NCI-H1694 (cell line): ENCODE measurements at regions not wholly inside any gene's neighbourhood (a gene's known extent, or its start where the extent isn't known, plus 50 kb on each side); places are given as distances from the start of the nearest gene placed in this dataset.
A peak's percentile ranks its signal among the peaks of the same experiment; 100 is the strongest.
"Not testable (repeated sequence)": the region's sequence is repeated elsewhere in the genome, so short reads cannot be mapped to it uniquely, and the experiment has no call there.

Experiments
- DNase-seq: peaks from one replicate; lab custom pipeline; 2025; lab: John Stamatoyannopoulos, UW

- no peak for DNase-seq
These were observed 98.0 kb upstream of the FAM174B start for GRCh38 chr15:92753591-92753990.

- DNase-seq: no peak
These were observed 107.9 kb upstream of the FAM174B start for GRCh38 chr15:92763459-92763858.

DNA sequence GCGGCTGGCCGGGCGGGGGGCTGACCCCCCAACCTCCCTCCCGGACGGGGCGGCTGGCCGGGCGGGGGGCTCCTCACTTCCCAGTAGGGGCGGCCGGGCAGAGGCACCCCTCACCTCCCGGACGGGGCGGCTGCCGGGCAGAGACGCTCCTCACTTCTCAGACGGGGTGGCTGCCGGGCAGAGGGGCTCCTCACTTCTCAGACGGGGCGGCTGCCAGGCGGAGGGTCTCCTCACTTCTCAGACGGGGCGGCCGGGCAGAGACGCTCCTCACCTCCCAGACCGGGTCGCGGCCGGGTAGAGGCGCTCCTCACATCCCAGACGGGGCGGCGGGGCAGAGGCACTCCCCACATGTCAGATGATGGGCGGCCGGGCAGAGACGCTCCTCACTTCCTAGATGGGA lies 112.6 kb upstream of the FAM174B start:
- DNase-seq: not testable (repeated sequence)

DNA sequence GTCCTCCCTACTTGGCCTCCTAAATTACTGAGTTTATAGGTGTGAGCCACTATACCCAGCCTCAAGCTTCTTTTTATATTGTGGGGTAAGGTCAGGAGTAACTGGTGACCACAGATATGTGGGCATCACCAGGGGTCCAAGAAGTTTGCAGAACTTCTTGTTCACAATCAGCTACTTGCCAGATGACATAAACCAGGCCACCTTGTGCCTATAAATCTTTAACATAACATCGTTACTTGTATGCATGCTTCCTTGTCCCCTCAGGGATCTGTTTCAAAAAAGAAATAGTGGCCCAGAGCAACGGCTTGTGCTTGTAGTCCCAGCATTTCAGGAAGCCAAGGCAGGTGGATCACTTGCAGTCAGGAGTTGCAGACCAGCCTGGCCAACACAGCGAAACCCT lies 115.1 kb upstream of the FAM174B start:
- no peak for DNase-seq

GRCh38 chr15:92772061-92772460 lies 116.5 kb upstream of the FAM174B start:
- no peak for DNase-seq

DNA sequence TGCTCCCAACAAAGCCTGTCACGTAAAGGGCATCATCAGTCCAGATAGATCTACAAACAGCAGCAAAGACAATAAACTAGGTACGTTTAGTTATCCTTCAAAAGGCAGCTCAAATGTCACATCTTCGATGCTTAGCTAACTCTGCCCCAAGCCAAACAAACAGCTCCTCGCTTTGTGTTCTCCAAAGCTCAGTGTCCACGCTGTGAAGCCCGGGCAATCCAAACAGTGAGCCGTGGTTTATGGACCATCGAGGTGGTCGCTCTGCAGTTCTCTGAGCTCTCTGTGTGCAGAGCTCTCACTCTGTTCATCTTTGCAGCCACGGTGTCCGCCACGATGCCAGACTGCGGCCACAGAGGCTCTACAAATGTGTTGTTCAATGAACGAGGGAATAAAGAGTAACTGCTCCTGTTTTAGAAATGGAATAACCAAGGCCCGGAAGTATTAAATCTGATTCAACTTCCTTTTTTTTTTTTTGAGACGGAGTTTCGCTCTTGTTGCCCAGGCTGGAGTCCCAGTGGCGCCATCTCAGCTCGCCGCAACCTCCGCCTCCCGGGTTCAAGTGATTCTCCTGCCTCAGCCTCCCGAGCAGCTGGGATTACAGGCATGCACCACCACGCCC lies 117.2 kb upstream of the FAM174B start:
- no peak for DNase-seq

GRCh38 chr15:92773340-92773739 lies 117.8 kb upstream of the FAM174B start:
- DNase-seq: no peak

GRCh38 chr15:92779874-92780273 lies 120.2 kb upstream of the CHD2 start:
- DNase-seq: no peak

- DNase-seq: peak; percentile 90
These were observed 119.3 kb upstream of the CHD2 start for GRCh38 chr15:92780843-92781242.

GRCh38 chr15:92781925-92782453 lies 118.1 kb upstream of the CHD2 start:
- DNase-seq: no peak

DNA sequence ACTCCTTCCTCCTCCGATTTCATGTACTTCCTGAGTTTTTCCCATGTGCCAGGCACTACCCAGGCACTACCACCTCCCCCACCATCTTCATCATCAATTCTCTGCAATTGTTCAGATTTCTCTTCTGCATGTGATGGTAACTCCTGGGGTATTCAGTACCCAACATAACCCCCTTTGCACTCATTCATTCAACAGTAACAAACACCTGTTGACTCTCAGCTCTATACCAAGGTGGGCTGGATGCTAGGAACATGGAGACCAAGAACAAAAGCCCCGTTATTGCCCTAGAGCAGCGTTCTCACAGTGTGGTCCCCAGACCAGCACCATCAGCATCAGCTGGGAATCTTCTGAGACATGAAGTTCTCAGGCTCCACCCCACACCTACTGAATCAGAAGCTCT lies 113.0 kb upstream of the CHD2 start:
- no peak for DNase-seq

- no peak for DNase-seq
These were observed 111.9 kb upstream of the CHD2 start for GRCh38 chr15:92788196-92788595.

DNA sequence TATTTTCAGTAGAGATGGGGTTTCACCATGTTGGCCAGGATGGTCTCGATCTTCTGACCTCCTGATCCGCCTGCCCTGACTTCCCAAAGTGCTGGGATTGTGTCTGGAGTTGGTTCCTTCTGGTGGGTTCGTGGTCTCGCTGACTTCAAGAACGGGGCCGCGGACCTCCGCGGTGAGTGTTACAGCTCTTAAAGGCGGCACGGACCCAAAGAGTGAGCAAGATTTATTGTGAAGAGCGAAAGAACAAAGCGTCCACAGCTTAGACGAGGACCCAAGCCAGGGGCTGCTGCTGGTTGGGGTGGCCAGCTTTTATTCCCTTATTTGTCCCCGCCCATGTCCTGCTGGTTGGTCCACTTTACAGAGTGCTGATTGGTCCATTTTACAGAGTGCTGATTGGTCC lies 111.3 kb upstream of the CHD2 start:
- not testable (repeated sequence) for DNase-seq

- no peak for DNase-seq
These were observed 103.9 kb upstream of the CHD2 start for GRCh38 chr15:92796161-92796611.

GRCh38 chr15:92797168-92798052 lies 102.7 kb upstream of the CHD2 start:
- peak; percentile 91 for DNase-seq

- DNase-seq: no peak
These were observed 100.1 kb upstream of the CHD2 start for GRCh38 chr15:92800013-92800412.

DNA sequence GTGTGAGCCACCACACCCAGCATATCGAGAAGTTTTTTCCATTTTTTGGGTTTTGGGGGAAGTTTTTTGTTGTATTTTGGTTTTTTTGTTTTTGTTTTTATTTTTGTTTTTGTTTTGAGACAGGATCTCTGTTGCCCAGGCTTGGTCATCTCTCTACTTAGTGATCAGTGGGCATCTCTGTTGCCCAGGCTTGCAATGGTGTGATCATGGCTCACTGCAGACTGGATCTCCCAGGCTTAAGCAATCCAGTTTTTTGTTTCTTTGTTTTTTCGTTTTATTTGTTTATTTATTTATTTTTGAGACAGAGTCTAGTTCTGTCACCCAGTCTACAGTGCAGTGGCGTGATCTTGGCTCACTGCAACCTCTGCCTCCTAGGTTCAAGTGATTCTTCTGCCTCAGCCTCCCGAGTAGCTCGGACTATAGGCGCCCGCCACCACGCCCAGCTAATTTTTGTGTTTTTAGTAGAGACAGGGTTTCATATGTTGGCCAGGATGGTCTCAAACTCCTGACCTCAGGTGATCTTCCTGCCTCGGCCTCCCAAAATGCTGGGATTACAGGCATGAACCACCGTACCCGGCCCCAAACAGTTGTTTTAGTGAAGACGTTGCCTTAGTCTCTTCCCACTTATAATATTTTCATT lies 99.6 kb upstream of the CHD2 start:
- DNase-seq: not testable (repeated sequence)

DNA sequence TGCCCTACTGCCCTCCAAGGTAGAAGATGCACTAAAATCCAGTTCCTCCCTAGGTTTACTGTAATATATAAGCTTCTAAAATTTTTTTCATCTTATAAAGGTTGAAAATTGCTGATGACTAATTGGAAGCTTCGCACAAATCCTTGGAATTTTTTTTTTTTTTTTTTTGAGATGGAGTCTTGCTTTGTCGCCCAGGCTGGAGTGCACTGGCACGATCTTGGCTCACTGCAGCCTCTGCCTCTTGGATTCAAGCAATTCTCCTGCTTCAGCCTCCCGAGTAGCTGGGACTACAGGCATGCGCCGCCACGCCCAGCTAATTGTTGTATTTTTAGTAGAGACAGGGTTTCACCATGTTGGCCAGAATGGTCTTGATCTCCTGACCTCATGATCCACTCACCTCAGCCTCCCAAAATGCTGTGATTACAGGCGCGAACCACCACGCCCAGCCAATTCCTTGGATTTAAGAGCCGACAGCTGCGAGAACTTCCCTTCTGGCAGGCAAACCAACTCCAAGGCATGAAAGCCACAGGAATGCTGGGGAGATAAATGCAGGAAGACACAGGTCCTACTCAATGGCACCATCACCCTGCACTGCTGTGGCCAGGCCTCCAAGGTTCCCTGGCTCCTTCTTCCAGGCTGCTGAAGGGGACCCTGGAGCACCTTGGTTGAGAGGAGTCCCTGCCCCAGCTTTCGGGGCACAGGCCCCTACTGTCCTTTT lies 98.9 kb upstream of the CHD2 start:
- DNase-seq: not testable (repeated sequence)

GRCh38 chr15:92801774-92802464 lies 98.2 kb upstream of the CHD2 start:
- DNase-seq: no peak

GRCh38 chr15:92803536-92803851 lies 96.6 kb upstream of the CHD2 start:
- no peak for DNase-seq

DNA sequence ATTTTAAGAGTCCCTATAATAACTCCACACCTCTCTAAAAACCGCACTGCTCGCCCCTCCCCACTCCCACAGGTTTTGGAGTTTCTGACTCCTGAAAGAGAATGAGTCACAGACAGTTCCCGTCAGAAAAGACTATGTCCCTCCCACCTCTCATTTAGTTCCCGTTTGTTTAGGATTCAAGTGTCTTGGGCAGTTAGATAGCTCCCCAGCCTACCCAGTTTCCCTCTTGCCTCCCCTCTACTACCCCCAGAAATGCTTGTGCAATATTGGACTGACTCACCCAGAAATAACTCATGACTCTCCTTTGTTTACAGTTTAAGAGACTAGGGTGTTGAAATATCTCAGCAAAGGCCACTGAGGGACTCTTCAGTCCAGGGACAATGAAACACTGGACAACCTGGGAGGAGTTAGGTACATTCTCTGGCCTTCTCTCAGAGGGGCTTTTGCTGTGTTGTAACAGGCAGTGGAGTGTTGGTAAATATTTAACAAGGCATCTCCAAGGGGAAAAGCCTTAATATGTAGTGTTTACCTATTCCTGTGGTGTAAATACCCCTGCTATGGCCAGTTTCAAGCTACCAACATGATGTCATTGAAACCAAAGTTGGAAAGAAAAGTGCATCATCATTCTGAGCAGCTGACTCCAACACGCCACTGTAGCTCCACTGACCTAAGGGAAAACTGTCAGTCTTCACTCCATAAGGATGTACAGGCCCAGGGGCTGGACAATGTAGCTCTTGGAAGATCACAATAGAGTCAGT lies 96.1 kb upstream of the CHD2 start:
- DNase-seq: no peak
